Stimulated activated CD4-positive, alpha-beta T cell treated with anti-CD3 and anti-CD28 coated beads, Interleukin-2, amount 100 ng/mL, for 4 hours (primary cell): ENCODE measurements at regions not wholly inside any gene's neighbourhood (a gene's known extent, or its start where the extent isn't known, plus 50 kb on each side); places are given as distances from the start of the nearest gene placed in this dataset.
"Not testable (repeated sequence)": the region's sequence is repeated elsewhere in the genome, so short reads cannot be mapped to it uniquely, and the experiment has no call there.

Source experiments
- DNase-seq: peaks from one replicate; pipeline ENCODE4 v3.0.0-alpha.2; 2020; ENCODE audit warnings: low read depth

DNA sequence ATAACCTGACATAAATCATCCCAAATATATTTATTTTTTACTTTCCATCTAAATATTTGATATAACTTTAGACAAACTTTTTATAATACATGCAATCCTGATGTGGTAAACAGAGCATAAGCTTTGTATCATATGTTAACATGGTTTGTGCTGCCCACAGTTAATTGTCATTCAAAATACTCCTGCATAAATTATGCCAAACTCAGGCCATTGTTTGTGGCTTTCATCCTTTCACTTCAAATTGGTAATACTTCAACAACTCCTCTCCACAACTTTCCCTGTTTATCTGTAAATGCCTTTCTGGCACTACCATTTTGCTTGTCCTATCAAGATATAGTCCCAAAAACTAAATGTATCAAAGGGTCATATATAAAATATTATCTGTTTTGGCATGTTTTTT, 586.7 kb downstream of the HINT1 start:
- no peak for DNase-seq

DNA sequence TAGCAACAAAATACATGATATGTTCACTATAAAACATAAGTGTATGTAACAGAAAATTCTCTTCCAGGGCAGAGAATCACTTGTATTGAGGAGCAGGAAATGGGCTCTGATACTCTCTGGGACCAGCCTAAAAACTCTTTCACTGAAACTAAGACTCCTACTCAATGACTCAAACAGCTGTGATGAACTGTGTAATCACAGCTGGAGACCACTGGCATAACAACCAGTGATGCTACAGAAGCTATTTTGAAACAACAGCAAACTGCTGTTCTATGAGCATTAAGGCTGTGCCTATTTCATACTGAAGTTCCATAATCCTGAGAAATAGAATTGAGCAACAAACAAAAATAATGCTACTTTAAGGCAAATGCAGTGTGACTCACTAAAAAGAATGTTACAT, 594.0 kb downstream of the HINT1 start:
- DNase-seq: no peak

- DNase-seq: no peak
These were observed 596.3 kb downstream of the HINT1 start for GRCh38 chr5:130568791-130569190.

- no peak for DNase-seq
These were observed 609.6 kb downstream of the HINT1 start for GRCh38 chr5:130555429-130555828.

- DNase-seq: no peak
These were observed 614.5 kb downstream of the HINT1 start for GRCh38 chr5:130550562-130550928.

GRCh38 chr5:130549884-130550561, 615.0 kb downstream of the HINT1 start:
- no peak for DNase-seq

GRCh38 chr5:130546211-130546610, 618.8 kb downstream of the HINT1 start:
- no peak for DNase-seq

GRCh38 chr5:130545291-130545690, 619.8 kb downstream of the HINT1 start:
- DNase-seq: no peak

- no peak for DNase-seq
These were observed 623.3 kb downstream of the HINT1 start for GRCh38 chr5:130541617-130542221.

GRCh38 chr5:130536691-130537090, 628.4 kb downstream of the HINT1 start:
- no peak for DNase-seq

- no peak for DNase-seq
These were observed 628.5 kb downstream of the CHSY3 start for GRCh38 chr5:130532786-130533185.

DNA sequence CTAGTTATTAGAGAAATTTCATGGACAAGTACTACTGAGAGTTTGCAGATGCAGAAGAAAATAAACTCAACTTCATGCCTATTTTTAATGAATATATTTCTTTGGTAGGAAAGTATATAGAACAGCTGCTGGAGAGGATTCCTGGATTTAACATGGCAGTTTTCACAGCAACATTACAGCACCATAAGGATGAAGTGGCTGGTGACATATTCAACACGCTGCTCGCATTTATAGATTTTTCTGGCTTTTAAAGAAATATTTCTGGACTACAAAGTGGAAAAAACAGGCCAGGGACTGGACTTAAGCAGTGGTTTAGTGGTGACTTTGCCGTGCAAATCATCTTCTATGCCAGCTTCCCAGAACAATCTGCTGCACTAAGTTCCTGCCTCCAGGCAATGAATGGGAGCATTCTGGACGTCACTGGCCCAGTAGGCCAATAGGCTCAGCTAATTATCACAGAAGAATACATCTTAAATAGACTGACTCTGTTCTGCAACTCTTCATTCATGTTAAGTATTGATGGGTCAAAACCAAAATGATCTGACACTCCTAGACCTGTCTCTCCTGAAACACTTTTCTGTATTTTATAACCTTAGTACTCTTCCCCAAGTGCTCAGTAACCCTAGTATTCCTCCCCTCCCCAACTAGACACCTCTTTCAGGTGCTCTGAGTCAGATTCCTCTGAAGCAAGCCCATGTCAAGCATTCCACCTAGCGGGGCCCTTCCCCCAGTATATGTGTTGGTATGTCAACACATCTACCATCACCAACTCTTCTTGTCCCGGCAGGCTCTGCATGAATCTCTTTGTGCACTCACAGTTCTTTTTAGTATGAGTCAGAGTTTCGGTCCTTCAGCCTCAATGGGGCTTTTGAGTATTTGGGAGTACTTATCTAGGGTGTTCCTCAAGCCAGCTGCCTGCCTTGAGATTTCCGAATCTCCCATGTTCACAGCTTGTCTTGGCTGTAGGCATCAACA, 625.5 kb downstream of the CHSY3 start:
- no peak for DNase-seq

GRCh38 chr5:130529111-130529510, 624.8 kb downstream of the CHSY3 start:
- no peak for DNase-seq

GRCh38 chr5:130528474-130528873, 624.2 kb downstream of the CHSY3 start:
- no peak for DNase-seq

DNA sequence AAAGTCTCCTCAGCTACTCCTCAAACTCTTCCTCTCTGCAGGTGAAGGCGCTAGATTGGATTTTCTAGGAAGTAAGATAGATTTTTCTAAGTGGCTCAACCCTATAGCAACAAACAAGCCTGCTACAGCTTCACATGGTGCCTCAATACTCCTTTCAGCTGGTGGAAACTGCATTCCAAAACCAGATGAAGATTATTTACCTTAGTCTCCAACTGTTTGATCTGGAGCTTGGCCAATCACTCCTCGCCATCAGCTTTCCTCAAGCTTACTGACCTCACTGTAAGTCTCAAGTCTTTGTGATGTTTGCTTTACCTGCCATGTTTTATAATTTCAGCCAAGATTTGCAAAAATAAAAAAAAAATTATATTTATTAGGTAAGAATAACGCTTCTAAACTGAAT, 622.4 kb downstream of the CHSY3 start:
- DNase-seq: no peak

- no peak for DNase-seq
These were observed 615.9 kb downstream of the CHSY3 start for GRCh38 chr5:130520211-130520610.

GRCh38 chr5:130514984-130515690, 610.9 kb downstream of the CHSY3 start:
- DNase-seq: no peak

- no peak for DNase-seq
These were observed 598.4 kb downstream of the CHSY3 start for GRCh38 chr5:130502702-130503101.

DNA sequence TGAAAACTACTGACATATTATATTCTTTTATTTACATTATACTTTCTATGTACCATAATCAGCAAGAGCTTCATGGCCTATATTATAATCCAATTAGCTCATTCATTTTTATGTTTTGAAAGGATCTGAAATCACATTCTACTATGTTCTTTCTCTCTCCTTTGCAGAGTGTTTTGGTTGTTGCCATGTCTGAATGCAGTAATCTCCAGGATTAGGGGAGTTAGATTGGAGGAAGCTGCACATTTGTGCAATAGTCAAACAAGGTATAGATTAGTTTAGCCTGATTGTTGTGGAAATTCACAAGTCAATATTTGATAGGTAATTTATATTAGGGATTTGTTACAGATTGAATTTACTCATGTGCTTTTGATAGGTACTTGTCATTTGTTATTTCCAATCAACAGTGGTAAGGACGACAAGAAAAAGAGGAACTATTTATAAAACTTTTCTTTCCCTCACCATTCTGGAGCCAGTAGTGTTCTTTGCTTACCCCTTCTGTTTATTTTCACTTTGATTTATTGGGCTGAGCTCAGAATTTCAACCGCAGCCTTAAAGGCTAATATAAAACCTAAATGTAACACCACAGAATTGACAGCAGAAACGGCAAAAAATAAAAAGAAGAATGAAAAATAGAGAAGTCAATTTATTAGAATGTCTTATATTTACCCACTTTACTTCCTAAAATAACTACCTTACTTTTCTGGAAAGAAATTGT, 597.0 kb downstream of the CHSY3 start:
- DNase-seq: no peak

DNA sequence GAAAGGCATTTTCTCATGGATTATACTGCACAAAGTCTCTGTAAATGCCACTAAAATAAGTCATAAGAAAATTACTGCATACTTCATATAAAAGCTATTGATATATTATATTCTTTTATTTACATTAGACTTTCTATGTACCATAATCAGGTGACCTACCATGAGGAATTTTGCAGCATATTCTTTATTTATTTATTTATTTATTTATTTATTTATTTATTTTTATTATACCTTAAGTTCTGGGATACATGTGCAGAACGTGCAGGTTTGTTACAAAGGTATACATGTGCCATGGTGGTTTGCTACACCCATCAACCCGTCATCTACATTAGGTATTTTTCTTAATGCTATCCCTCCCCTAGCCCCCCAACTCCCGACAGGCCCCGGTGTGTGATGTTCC, 596.2 kb downstream of the CHSY3 start:
- DNase-seq: not testable (repeated sequence)

GRCh38 chr5:130496215-130496614, 592.0 kb downstream of the CHSY3 start:
- DNase-seq: no peak

DNA sequence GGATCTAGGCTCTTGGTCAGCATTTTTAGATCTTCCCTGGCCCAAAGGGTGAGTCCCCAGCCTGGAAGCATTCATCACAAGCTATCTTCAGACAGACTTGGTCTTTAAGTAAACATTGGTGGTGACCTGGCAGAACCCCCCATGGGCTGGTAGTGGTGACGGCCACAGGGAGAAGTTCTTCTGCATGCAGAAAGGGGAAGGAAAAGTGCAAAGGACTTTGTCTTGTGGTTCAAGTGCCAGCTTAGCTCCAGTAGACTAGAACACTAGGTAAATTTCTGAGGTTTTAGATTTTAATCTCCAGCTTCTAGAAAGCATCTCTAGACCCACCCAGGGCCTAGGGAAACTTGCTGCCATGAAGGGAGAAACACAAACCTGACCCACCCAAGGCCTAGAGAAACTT, 584.0 kb downstream of the CHSY3 start:
- no peak for DNase-seq
